SU-DHL-6 (cell line): ENCODE measurements at regions not wholly inside any gene's neighbourhood (a gene's known extent, or its start where the extent isn't known, plus 50 kb on each side); places are given as distances from the start of the nearest gene placed in this dataset.

ENCODE experiments used
- H2AFZ ChIP-seq: fragments of 200-600 bp; sonication (generic); 2 replicates; pipeline ENCODE4 v1.6.1; 2014; ENCODE audit warnings: low read depth, mild to moderate bottlenecking, moderate library complexity, mixed read lengths, antibody characterized with exemption, low read length; ENCODE audit not compliant: severe bottlenecking
- H3F3A ChIP-seq: fragments of 200-600 bp; shearing (Covaris generic); 2 replicates; pipeline ENCODE4 v1.6.0; 2016; ENCODE audit warnings: antibody characterized with exemption, mild to moderate bottlenecking; ENCODE audit not compliant: insufficient read depth
- H3K27ac ChIP-seq: fragments of 200-600 bp; sonication (generic); 2 replicates; pipeline ENCODE4 v1.5.1; 2016; ENCODE audit warnings: low read depth, mild to moderate bottlenecking, low read length, moderate library complexity, mixed read lengths
- H3K27me3 ChIP-seq: fragments of 200-600 bp; sonication (generic), shearing (Covaris generic); 2 replicates; pipeline ENCODE4 v1.6.0; 2014; ENCODE audit warnings: mild to moderate bottlenecking, low read length
- H3K36me3 ChIP-seq: fragments of 200-600 bp; sonication (generic); 2 replicates; pipeline ENCODE4 v1.6.1; 2014; ENCODE audit warnings: mild to moderate bottlenecking, low read length, mixed read lengths
- H3K4me2 ChIP-seq: fragments of 300-600, 200-600 bp; shearing (Covaris generic), sonication (generic); 2 replicates; pipeline ENCODE4 v1.6.0; 2014; ENCODE audit warnings: low read length, low read depth, mild to moderate bottlenecking; ENCODE audit not compliant: poor library complexity, severe bottlenecking
- H3K4me3 ChIP-seq: fragments of 200-600 bp; sonication (generic); 2 replicates; pipeline ENCODE4 v1.5.1; 2014; ENCODE audit warnings: antibody characterized with exemption, low read length, mild to moderate bottlenecking, mixed read lengths; ENCODE audit not compliant: insufficient read depth, poor library complexity, severe bottlenecking
- H3K79me2 ChIP-seq: fragments of 200-600 bp; sonication (generic); 2 replicates; pipeline ENCODE4 v1.6.1; 2014; ENCODE audit warnings: mild to moderate bottlenecking, low read length, moderate library complexity; ENCODE audit not compliant: insufficient read depth
- H3K9ac ChIP-seq: fragments of 200-600 bp; sonication (generic); 2 replicates; pipeline ENCODE4 v1.7.0; 2014; ENCODE audit warnings: mild to moderate bottlenecking, low read length
- H3K9me2 ChIP-seq: fragments of 200-600 bp; sonication (generic); replicated peaks from 2 replicates; pipeline ENCODE4 v1.6.1; 2014; ENCODE audit warnings: low read length; ENCODE audit not compliant: insufficient read depth
- H3K9me3 ChIP-seq: fragments of 200-600 bp; sonication (generic); 2 replicates; pipeline ENCODE4 v1.6.1; 2014; ENCODE audit warnings: low read length, mixed read lengths; ENCODE audit not compliant: insufficient read depth
- H4K20me1 ChIP-seq: fragments of 200-600 bp; sonication (generic); 2 replicates; pipeline ENCODE4 v1.6.1; 2014; ENCODE audit warnings: low read depth, mild to moderate bottlenecking, antibody characterized with exemption, low read length, moderate library complexity, mixed read lengths
- EZH2phosphoT487 ChIP-seq: fragments of 200-600 bp; sonication (generic), shearing (Covaris generic); conservative IDR thresholded peaks from 2 replicates; pipeline ENCODE4 v1.6.1; 2018; ENCODE audit warnings: mild to moderate bottlenecking, antibody characterized with exemption, low read length, moderate library complexity, mixed read lengths
- TF ChIP-seq, protein P1 (sequence below): fragments of 200-600 bp; sonication (generic); IDR thresholded peaks from one replicate; pipeline ENCODE4 v1.5.1; 2017; ENCODE audit warnings: antibody characterized with exemption, mild to moderate bottlenecking, low read length, moderate library complexity; ENCODE audit not compliant: insufficient read depth, poor library complexity, severe bottlenecking

DNA sequence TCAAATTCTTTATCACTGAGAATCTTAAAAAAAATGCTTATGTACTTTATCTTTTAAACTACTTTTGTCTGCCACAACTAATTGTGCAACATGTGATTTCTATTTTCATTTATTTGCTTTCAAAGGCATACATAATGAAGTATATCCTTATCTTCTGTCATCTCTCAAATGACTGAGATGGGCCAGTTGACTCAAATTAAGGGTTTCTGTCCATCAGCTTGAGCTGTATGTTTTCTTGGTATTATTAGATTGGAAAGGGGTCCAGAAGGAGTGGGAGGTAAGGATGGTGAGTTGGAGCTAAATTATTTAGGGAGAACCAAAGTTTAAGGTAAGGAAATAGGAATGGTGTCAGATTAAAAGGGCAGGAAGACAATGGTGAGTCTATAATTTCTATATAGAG, 408.4 kb upstream of the SEL1L start:
- H3K4me2 ChIP-seq: no peak overlapping the region
- H4K20me1 ChIP-seq: no peaks in the 10 kb centered on the region
- H3K9me3 ChIP-seq: no peaks in the 10 kb centered on the region
- H3K9ac ChIP-seq: no peak overlapping the region
- no peaks in the 10 kb centered on the region for H3K27me3 ChIP-seq
- H3K4me3 ChIP-seq: no peak overlapping the region
- H3K36me3 ChIP-seq: no peaks in the 10 kb centered on the region
- H3K9me2 ChIP-seq: no peaks in the 10 kb centered on the region
- no peaks in the 10 kb centered on the region for H3K79me2 ChIP-seq
- TF ChIP-seq, protein P1, sequence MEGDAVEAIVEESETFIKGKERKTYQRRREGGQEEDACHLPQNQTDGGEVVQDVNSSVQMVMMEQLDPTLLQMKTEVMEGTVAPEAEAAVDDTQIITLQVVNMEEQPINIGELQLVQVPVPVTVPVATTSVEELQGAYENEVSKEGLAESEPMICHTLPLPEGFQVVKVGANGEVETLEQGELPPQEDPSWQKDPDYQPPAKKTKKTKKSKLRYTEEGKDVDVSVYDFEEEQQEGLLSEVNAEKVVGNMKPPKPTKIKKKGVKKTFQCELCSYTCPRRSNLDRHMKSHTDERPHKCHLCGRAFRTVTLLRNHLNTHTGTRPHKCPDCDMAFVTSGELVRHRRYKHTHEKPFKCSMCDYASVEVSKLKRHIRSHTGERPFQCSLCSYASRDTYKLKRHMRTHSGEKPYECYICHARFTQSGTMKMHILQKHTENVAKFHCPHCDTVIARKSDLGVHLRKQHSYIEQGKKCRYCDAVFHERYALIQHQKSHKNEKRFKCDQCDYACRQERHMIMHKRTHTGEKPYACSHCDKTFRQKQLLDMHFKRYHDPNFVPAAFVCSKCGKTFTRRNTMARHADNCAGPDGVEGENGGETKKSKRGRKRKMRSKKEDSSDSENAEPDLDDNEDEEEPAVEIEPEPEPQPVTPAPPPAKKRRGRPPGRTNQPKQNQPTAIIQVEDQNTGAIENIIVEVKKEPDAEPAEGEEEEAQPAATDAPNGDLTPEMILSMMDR: no peak
- H2AFZ ChIP-seq: no peak overlapping the region
- H3F3A ChIP-seq: no peaks in the 10 kb centered on the region
- no peak overlapping the region for H3K27ac ChIP-seq

DNA sequence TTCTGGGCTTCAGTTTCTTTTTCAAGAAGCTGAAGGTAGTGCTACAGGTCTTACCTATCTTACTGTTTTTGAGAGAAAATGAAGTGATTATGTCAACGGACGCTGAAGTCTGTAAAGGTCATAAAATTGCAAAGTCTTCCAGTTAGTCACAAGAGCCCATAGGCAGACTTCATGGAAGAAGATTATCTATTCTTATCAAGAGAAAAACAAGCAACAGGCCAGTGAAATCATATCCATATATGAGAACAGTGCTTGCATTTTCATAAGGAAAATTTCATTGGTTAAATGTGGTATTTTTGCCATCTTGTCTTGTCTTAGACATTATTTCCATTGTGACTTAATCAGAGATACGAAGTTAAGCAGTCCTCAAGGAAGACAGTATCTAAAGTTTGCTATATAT, 412.7 kb upstream of the SEL1L start:
- no peaks in the 10 kb centered on the region for H3K9me2 ChIP-seq
- no peak for TF ChIP-seq EZH2phosphoT487
- TF ChIP-seq, protein P1: no peak
- H4K20me1 ChIP-seq: no peaks in the 10 kb centered on the region
- no peak overlapping the region for H3K4me3 ChIP-seq
- no peak overlapping the region for H2AFZ ChIP-seq
- no peak overlapping the region for H3K9ac ChIP-seq
- no peaks in the 10 kb centered on the region for H3K27me3 ChIP-seq
- no peaks in the 10 kb centered on the region for H3K36me3 ChIP-seq
- no peaks in the 10 kb centered on the region for H3K79me2 ChIP-seq
- no peak overlapping the region for H3K27ac ChIP-seq
- H3K9me3 ChIP-seq: no peaks in the 10 kb centered on the region
- H3F3A ChIP-seq: no peaks in the 10 kb centered on the region
- H3K4me2 ChIP-seq: no peak overlapping the region

DNA sequence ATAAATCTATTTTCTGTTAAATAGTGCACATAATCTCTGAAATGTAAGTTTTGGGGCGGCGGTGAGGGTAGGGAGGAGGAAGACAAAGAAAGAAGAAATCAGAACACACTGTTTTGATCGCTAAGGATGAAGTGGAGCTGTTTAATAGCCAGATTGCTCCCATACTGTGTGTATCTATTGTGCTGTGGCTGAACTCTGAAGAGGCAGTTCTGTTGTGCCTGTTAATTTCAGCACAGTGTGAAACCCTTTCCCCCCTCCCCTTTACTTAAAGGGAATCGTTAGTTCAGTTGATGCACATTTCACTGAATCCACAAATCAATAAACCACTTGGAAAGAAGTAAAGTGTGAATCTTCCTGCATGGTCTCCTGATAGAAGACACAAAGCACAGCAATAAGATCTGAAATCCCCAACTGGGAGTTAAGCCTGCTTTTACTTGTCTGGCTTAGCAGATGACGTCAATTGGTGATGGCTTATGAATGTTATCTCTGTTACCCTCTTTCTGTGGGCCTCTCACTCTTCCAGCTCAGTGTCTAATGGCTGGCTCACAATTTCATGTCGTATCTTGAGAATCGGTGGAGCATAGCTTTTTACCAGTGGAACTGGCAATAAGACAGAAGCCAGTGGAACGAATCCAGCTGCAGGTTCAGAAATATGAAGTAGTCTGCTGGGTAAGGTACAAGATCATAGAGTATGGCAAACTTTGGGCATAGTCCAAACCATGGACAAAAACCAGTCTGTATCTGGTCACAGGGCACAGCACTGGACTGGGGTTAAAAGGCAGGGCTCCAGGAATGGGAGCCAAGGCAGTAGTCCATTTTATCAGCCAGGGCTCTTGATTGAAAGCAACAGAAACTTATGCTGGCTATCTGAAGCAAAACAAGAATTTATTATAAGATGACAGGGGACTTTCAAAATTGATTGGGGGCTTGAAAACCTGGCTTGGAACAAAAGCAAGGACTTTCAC, 413.5 kb upstream of the SEL1L start:
- Histone ChIP-seq H2AFZ (no peak overlapping the region), H3K9ac (no peak overlapping the region), H3K4me3 (no peak overlapping the region)

More for the DNA sequence above, 413.5 kb upstream of the SEL1L start:
- no peaks in the 10 kb centered on the region for H3K79me2 ChIP-seq
- no peaks in the 10 kb centered on the region for H3F3A ChIP-seq
- no peaks in the 10 kb centered on the region for H4K20me1 ChIP-seq
- H3K27me3 ChIP-seq: no peaks in the 10 kb centered on the region
- H3K27ac ChIP-seq: no peak overlapping the region
- no peaks in the 10 kb centered on the region for H3K9me2 ChIP-seq
- no peak overlapping the region for H3K4me2 ChIP-seq
- no peaks in the 10 kb centered on the region for H3K9me3 ChIP-seq
- TF ChIP-seq, protein P1: no peak
- TF ChIP-seq EZH2phosphoT487: no peak
- no peaks in the 10 kb centered on the region for H3K36me3 ChIP-seq
